Adrenal gland (tissue), 5 donors: ENCODE measurements at regions not wholly inside any gene's neighbourhood (a gene's known extent, or its start where the extent isn't known, plus 50 kb on each side); places are given as distances from the start of the nearest gene placed in this dataset.

Experiments used
- CTCF ChIP-seq, 6 experiments: fragments of 450-650 bp in 4 of 6; fragments of 200-600 bp in 2 of 6; sonication (generic) in 1 of 6; IDR thresholded peaks; 1 replicate in 5 of 6; 2 replicates in 1 of 6; pipeline versions ENCODE4 v1.5.1 to v1.8.0; 2016 to 2021; ENCODE audit warnings: antibody characterized with exemption in 6 of 6, mild to moderate bottlenecking in 2 of 6, moderate library complexity in 1 of 6
- POLR2A ChIP-seq, 2 donors: fragments of 450-650 bp; IDR thresholded peaks; one replicate each; pipeline ENCODE4 v1.6.1; 2017; ENCODE audit warnings: antibody characterized with exemption in 2 of 2, mild to moderate bottlenecking in 2 of 2, moderate library complexity in 1 of 2
- donor health status: DM: no; HTN: no; CAD: no.

- no peak for TF ChIP-seq POLR2A (IDR thresholded peaks at IDR 0.05)
- TF ChIP-seq CTCF (IDR thresholded peaks at IDR 0.05) = no peak
These were observed 301.0 kb downstream of the LMO4 start for GRCh38 chr1:87629673-87630072.
